ENCODE measurements at regions not wholly inside any gene's neighbourhood (a gene's known extent, or its start where the extent isn't known, plus 50 kb on each side); places are given as distances from the start of the nearest gene placed in this dataset.
"Not testable (repeated sequence)": the region's sequence is repeated elsewhere in the genome, so short reads cannot be mapped to it uniquely, and the experiment has no call there.

GRCh38 chrX:43350935-43351334, 305.2 kb upstream of the MAOA start:
- Histone ChIP-seq H3K9ac (ENCODE audit: low read length) (no peak overlapping the region), H3K36me3 (ENCODE audit: control insufficient read depth, insufficient read depth, low read length) (no peaks in the 10 kb centered on the region), H3K27ac (ENCODE audit: low read depth, low read length) (no peak overlapping the region), H3K4me1 (ENCODE audit: control insufficient read depth, insufficient read depth, low read length) (no peaks in the 10 kb centered on the region), H3K27me3 (ENCODE audit: control insufficient read depth, insufficient read depth, low read length) (peaks cover 3% of the 10 kb centered on the region), H3K4me3 (ENCODE audit: low read length) (no peak overlapping the region)

GRCh38 chrX:43357741-43358140, 298.4 kb upstream of the MAOA start:
- no peaks in the 10 kb centered on the region for H3K4me1 ChIP-seq (ENCODE audit: control insufficient read depth, insufficient read depth, low read length)
- H3K4me3 ChIP-seq (ENCODE audit: low read length), result no peak overlapping the region
- no peak overlapping the region for H3K27ac ChIP-seq (ENCODE audit: low read depth, low read length)
- H3K9ac ChIP-seq (ENCODE audit: low read length), result no peak overlapping the region
- H3K27me3 ChIP-seq (ENCODE audit: control insufficient read depth, insufficient read depth, low read length), result no peaks in the 10 kb centered on the region
- H3K36me3 ChIP-seq (ENCODE audit: control insufficient read depth, insufficient read depth, low read length), result no peaks in the 10 kb centered on the region

- Histone ChIP-seq H3K27ac (ENCODE audit: low read depth, low read length) (no peak overlapping the region), H3K4me1 (ENCODE audit: control insufficient read depth, insufficient read depth, low read length) (no peaks in the 10 kb centered on the region), H3K27me3 (ENCODE audit: control insufficient read depth, insufficient read depth, low read length) (no peaks in the 10 kb centered on the region), H3K4me3 (ENCODE audit: low read length) (no peak overlapping the region), H3K9ac (ENCODE audit: low read length) (no peak overlapping the region), H3K36me3 (ENCODE audit: control insufficient read depth, insufficient read depth, low read length) (no peaks in the 10 kb centered on the region)
Observed at GRCh38 chrX:43373032-43373431, 283.1 kb upstream of the MAOA start.

GRCh38 chrX:43375136-43375535, 281.0 kb upstream of the MAOA start:
- Histone ChIP-seq H3K36me3 (ENCODE audit: control insufficient read depth, insufficient read depth, low read length) (no peaks in the 10 kb centered on the region), H3K9ac (ENCODE audit: low read length) (no peak overlapping the region), H3K4me3 (ENCODE audit: low read length) (no peak overlapping the region), H3K4me1 (ENCODE audit: control insufficient read depth, insufficient read depth, low read length) (no peaks in the 10 kb centered on the region), H3K27ac (ENCODE audit: low read depth, low read length) (no peak overlapping the region), H3K27me3 (ENCODE audit: control insufficient read depth, insufficient read depth, low read length) (no peaks in the 10 kb centered on the region)

GRCh38 chrX:43380704-43381103, 275.4 kb upstream of the MAOA start:
- Histone ChIP-seq H3K27ac (ENCODE audit: low read depth, low read length) (no peak overlapping the region), H3K4me1 (ENCODE audit: control insufficient read depth, insufficient read depth, low read length) (no peaks in the 10 kb centered on the region), H3K4me3 (ENCODE audit: low read length) (no peak overlapping the region)

GRCh38 chrX:43386875-43387274, 269.2 kb upstream of the MAOA start:
- no peaks in the 10 kb centered on the region for H3K4me1 ChIP-seq (ENCODE audit: control insufficient read depth, insufficient read depth, low read length)
- no peaks in the 10 kb centered on the region for H3K27me3 ChIP-seq (ENCODE audit: control insufficient read depth, insufficient read depth, low read length)
- H3K4me3 ChIP-seq (ENCODE audit: low read length), result no peak overlapping the region
- H3K36me3 ChIP-seq (ENCODE audit: control insufficient read depth, insufficient read depth, low read length), result no peaks in the 10 kb centered on the region
- no peak overlapping the region for H3K27ac ChIP-seq (ENCODE audit: low read depth, low read length)
- H3K9ac ChIP-seq (ENCODE audit: low read length), result no peak overlapping the region

More at GRCh38 chrX:43380704-43381103, 275.4 kb upstream of the MAOA start:
- Histone ChIP-seq H3K36me3 (ENCODE audit: control insufficient read depth, insufficient read depth, low read length) (no peaks in the 10 kb centered on the region), H3K27me3 (ENCODE audit: control insufficient read depth, insufficient read depth, low read length) (no peaks in the 10 kb centered on the region), H3K9ac (ENCODE audit: low read length) (no peak overlapping the region)

GRCh38 chrX:43405191-43405590, 250.9 kb upstream of the MAOA start:
- Histone ChIP-seq H3K36me3 (ENCODE audit: control insufficient read depth, insufficient read depth, low read length) (no peaks in the 10 kb centered on the region), H3K4me3 (ENCODE audit: low read length) (no peak overlapping the region), H3K27ac (ENCODE audit: low read depth, low read length) (no peak overlapping the region), H3K4me1 (ENCODE audit: control insufficient read depth, insufficient read depth, low read length) (no peaks in the 10 kb centered on the region), H3K9ac (ENCODE audit: low read length) (no peak overlapping the region), H3K27me3 (ENCODE audit: control insufficient read depth, insufficient read depth, low read length) (no peaks in the 10 kb centered on the region)

- Histone ChIP-seq H3K4me1 (ENCODE audit: control insufficient read depth, insufficient read depth, low read length) (no peaks in the 10 kb centered on the region), H3K27me3 (ENCODE audit: control insufficient read depth, insufficient read depth, low read length) (no peaks in the 10 kb centered on the region), H3K36me3 (ENCODE audit: control insufficient read depth, insufficient read depth, low read length) (no peaks in the 10 kb centered on the region), H3K27ac (ENCODE audit: low read depth, low read length) (no peak overlapping the region), H3K9ac (ENCODE audit: low read length) (no peak overlapping the region), H3K4me3 (ENCODE audit: low read length) (no peak overlapping the region)
Observed at GRCh38 chrX:43423876-43424275, 232.2 kb upstream of the MAOA start.

- Histone ChIP-seq H3K9ac (ENCODE audit: low read length) (no peak overlapping the region), H3K36me3 (ENCODE audit: control insufficient read depth, insufficient read depth, low read length) (no peaks in the 10 kb centered on the region), H3K4me1 (ENCODE audit: control insufficient read depth, insufficient read depth, low read length) (no peaks in the 10 kb centered on the region), H3K4me3 (ENCODE audit: low read length) (no peak overlapping the region), H3K27me3 (ENCODE audit: control insufficient read depth, insufficient read depth, low read length) (no peaks in the 10 kb centered on the region), H3K27ac (ENCODE audit: low read depth, low read length) (no peak overlapping the region)
Observed at GRCh38 chrX:43436517-43436916, 219.6 kb upstream of the MAOA start.

- no peaks in the 10 kb centered on the region for H3K4me1 ChIP-seq (ENCODE audit: control insufficient read depth, insufficient read depth, low read length)
- H3K27me3 ChIP-seq (ENCODE audit: control insufficient read depth, insufficient read depth, low read length), result no peaks in the 10 kb centered on the region
- H3K4me3 ChIP-seq (ENCODE audit: low read length), result no peak overlapping the region
- no peaks in the 10 kb centered on the region for H3K36me3 ChIP-seq (ENCODE audit: control insufficient read depth, insufficient read depth, low read length)
- H3K9ac ChIP-seq (ENCODE audit: low read length), result no peak overlapping the region
- H3K27ac ChIP-seq (ENCODE audit: low read depth, low read length), result no peak overlapping the region
Observed at GRCh38 chrX:43446752-43447151, 209.3 kb upstream of the MAOA start.

GRCh38 chrX:43448688-43449087, 207.4 kb upstream of the MAOA start:
- Histone ChIP-seq H3K9ac (ENCODE audit: low read length) (no peak overlapping the region), H3K36me3 (ENCODE audit: control insufficient read depth, insufficient read depth, low read length) (no peaks in the 10 kb centered on the region), H3K27ac (ENCODE audit: low read depth, low read length) (no peak overlapping the region), H3K4me3 (ENCODE audit: low read length) (no peak overlapping the region), H3K27me3 (ENCODE audit: control insufficient read depth, insufficient read depth, low read length) (peaks cover 2% of the 10 kb centered on the region), H3K4me1 (ENCODE audit: control insufficient read depth, insufficient read depth, low read length) (no peaks in the 10 kb centered on the region)

- H3K27me3 ChIP-seq (ENCODE audit: control insufficient read depth, insufficient read depth, low read length), result peaks cover 2% of the 10 kb centered on the region
- no peak overlapping the region for H3K9ac ChIP-seq (ENCODE audit: low read length)
- H3K27ac ChIP-seq (ENCODE audit: low read depth, low read length), result no peak overlapping the region
- no peak overlapping the region for H3K4me3 ChIP-seq (ENCODE audit: low read length)
- no peaks in the 10 kb centered on the region for H3K4me1 ChIP-seq (ENCODE audit: control insufficient read depth, insufficient read depth, low read length)
- H3K36me3 ChIP-seq (ENCODE audit: control insufficient read depth, insufficient read depth, low read length), result no peaks in the 10 kb centered on the region
Observed at GRCh38 chrX:43450355-43450754, 205.7 kb upstream of the MAOA start.

- H3K4me3 ChIP-seq (ENCODE audit: low read length); H3K27ac ChIP-seq (ENCODE audit: low read depth, low read length); H3K4me1 ChIP-seq (ENCODE audit: control insufficient read depth, insufficient read depth, low read length); H3K36me3 ChIP-seq (ENCODE audit: control insufficient read depth, insufficient read depth, low read length); H3K27me3 ChIP-seq (ENCODE audit: control insufficient read depth, insufficient read depth, low read length); H3K9ac ChIP-seq (ENCODE audit: low read length): not testable (repeated sequence)
Observed at GRCh38 chrX:43451976-43452686, 204.0 kb upstream of the MAOA start.
